ENCODE measurements at regions not wholly inside any gene's neighbourhood (a gene's known extent, or its start where the extent isn't known, plus 50 kb on each side); places are given as distances from the start of the nearest gene placed in this dataset.

DNA sequence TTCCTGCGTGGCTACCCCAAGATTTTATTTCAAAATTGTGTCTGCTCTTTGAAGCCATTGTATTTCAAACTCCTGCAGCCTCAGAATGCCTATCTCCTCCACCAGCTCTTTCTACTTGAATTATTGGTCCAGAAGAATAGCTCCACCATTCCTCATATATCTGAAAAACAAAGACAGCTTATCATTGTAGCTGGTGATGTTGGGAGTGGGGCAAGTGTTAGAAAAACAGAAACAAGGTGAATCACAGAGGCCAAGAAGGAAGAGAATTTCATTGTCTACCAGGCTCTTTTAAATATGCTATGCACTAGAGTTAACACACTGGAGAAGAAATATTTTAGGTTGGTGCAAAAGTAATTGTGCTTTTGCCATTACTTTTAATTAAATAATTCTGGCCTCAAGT lies 307.9 kb upstream of the ROPN1 start:
- FAIRE-seq (no peak), DNase-seq (ENCODE audit: insufficient read length, low spot score) (no peak)
- TF ChIP-seq, protein P1, sequence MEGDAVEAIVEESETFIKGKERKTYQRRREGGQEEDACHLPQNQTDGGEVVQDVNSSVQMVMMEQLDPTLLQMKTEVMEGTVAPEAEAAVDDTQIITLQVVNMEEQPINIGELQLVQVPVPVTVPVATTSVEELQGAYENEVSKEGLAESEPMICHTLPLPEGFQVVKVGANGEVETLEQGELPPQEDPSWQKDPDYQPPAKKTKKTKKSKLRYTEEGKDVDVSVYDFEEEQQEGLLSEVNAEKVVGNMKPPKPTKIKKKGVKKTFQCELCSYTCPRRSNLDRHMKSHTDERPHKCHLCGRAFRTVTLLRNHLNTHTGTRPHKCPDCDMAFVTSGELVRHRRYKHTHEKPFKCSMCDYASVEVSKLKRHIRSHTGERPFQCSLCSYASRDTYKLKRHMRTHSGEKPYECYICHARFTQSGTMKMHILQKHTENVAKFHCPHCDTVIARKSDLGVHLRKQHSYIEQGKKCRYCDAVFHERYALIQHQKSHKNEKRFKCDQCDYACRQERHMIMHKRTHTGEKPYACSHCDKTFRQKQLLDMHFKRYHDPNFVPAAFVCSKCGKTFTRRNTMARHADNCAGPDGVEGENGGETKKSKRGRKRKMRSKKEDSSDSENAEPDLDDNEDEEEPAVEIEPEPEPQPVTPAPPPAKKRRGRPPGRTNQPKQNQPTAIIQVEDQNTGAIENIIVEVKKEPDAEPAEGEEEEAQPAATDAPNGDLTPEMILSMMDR (IDR thresholded peaks at IDR 0.05; ENCODE audit: insufficient read depth, missing control alignments): no peak

DNA sequence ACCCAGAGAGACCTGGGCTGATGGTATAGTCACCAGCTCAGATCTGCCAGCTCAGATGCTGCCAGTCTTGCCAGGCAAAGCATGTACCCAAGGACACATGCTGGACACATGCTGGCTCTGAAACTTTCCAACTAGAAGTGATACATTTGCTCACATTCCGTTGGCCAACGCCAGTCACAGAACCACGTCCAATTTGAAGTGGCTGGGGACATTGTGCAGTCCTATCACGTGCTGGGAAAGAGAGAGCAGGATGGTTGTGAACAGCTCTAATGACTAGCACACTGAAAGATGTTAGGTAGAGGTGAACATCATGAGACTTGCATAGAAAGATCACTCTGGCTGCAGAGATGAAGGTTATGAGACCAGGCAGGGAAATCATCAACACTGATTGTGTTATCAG lies 308.5 kb upstream of the ROPN1 start:
- DNase-seq (ENCODE audit: insufficient read length, low spot score) (no peak), FAIRE-seq (no peak)
- TF ChIP-seq, protein P1 (IDR thresholded peaks at IDR 0.05; ENCODE audit: insufficient read depth, missing control alignments): no peak

DNA sequence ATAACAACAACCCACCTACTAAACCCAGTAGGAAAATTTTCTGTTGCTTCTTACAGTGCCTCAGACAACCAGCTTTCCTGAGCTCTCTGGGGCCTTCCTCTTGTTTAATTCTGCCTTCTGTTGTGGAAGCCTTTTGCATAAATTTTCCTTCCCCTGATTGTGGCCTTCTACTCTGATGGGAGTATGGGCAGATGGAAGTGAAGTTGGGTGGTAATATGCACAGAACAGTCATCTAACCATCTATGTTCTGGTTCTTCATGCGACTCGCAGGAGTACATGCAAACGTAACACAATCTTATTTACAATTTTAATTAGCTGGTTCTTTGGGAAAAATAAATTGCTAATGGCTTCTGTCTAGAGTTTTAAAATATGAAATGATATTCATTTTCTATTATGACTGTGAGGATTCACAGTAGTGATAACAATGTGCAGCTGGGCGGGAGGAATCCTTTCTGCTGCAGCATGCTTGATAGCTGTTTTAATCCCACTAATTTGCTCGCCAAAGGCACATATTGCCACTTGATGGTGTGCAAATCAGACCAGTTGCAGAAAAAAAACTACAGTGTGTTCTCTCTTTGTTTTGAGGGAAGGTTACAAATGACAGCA lies 311.5 kb upstream of the ROPN1 start:
- TF ChIP-seq, protein P1 (IDR thresholded peaks at IDR 0.05; ENCODE audit: insufficient read depth, missing control alignments): no peak
- FAIRE-seq (no peak), DNase-seq (ENCODE audit: insufficient read length, low spot score) (no peak)

DNA sequence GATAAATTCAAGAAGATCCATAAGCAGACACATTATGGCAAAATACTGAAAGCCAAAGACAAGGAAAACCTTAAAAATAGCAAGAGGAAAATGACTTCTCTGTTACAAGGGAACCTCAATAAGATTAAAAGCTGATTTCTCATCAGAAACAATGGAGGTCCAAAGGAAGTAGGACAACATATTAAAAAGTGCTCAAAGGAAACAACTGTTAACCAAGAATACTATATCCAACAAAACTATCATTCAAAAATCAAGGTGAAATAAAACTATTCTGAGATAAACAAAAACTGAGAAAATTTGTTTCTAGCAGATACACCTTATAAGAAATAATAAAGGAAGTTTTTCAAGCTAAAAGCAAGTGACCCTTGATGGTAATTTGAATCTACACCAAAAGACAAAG lies 314.7 kb upstream of the ROPN1 start:
- DNase-seq (ENCODE audit: insufficient read length, low spot score) (no peak), FAIRE-seq (no peak)
- TF ChIP-seq, protein P1 (IDR thresholded peaks at IDR 0.05; ENCODE audit: insufficient read depth, missing control alignments): no peak

DNA sequence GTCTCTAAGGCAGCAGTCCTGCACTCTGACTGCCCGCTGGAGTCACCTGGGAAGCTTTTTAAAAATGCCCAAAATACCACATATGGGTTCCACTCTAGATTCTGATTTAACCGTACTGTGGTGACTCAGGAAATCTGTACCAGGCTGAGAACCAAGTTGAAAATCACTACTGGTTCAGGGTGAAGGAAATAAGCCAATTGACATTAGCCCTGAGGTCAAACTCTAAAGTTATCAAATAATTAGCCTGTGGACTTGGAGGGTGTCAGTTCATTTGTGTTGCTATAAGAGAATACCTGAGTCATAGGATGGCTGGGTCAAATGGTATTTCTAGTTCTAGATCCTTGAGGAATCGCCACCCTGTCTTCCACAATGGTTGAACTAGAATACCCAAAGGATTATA lies 321.7 kb upstream of the ROPN1 start:
- no peak for FAIRE-seq
- no peak for DNase-seq (ENCODE audit: insufficient read length, low spot score)
- TF ChIP-seq, protein P1 (IDR thresholded peaks at IDR 0.05; ENCODE audit: insufficient read depth, missing control alignments): no peak

DNA sequence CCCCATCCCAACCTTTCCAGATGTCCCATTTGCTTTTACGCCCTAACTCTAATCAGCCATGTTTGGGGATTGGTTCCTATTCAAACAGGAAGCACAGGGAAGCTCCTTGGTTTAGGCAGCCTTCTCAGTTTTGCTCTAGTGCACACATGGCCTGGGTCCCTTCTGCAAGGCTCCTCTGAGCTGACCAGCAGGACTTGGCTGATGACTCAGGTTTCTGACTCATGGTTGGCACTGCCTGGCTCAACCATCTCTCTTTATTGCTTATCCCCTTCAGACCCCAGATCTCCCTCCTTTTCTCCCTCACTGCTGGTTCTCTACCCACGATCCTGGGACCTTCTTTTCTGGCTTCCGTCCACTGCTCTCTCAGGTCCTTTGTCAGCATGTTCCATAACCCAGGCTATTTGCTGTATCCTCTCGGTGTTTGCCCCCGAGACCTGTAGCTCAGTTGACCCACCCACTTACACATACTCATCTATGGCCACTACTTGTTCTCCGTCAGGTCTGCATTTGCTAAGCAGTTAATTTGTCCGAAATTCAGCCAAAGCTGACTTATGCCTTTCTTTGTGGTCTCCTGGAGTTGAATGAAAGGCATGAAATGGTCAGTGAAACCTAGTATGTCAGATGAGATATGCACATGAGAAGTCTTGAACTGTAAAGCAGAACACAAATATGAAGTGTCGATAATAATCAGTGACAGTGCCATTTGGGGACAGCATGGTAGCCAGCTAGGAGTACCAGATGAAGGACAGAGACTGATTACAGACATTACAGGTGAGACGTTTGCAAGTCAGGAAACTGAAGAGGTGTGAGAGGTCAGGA lies 323.5 kb upstream of the ROPN1 start:
- DNase-seq (ENCODE audit: insufficient read length, low spot score): no peak
- TF ChIP-seq, protein P1 (IDR thresholded peaks at IDR 0.05; ENCODE audit: insufficient read depth, missing control alignments): no peak
- FAIRE-seq: no peak

DNA sequence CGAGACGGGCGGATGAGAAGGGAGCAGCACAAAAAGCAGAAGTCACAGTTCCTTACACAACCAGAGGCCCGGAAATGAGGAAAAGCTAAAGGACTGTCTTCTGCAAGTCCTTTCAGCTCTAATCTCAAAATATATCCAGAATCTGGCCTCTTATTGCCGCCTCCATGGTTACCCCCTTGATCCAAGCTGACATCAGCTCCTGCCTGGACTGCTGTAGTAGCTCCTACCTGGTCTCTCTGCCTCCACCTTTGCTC lies 324.0 kb upstream of the ROPN1 start:
- FAIRE-seq (no peak), DNase-seq (ENCODE audit: insufficient read length, low spot score) (no peak)
- TF ChIP-seq, protein P1 (IDR thresholded peaks at IDR 0.05; ENCODE audit: insufficient read depth, missing control alignments): no peak

Data from D721Med (cell line).